ENCODE measurements at regions not wholly inside any gene's neighbourhood (a gene's known extent, or its start where the extent isn't known, plus 50 kb on each side); places are given as distances from the start of the nearest gene placed in this dataset.

- dilution Hi-C loops (cut with MboI; ENCODE audit: extremely low pct_ligation_motif_present, low sequenced_read_pairs), result no loop called here
- Histone ChIP-seq H4K20me1 (ENCODE audit: control insufficient read depth, extremely low read depth, insufficient read depth, low read length) (no peaks in the 10 kb centered on the region), H3K4me2 (ENCODE audit: control insufficient read depth, extremely low read depth, insufficient read depth, low read depth, low read length) (no peak overlapping the region), H3K9ac (ENCODE audit: control insufficient read depth, extremely low read depth, insufficient read depth, low read length) (no peak overlapping the region), H3K27me3 (ENCODE audit: control insufficient read depth, extremely low read depth, insufficient read depth, low read length) (no peaks in the 10 kb centered on the region), H3K9me3 (ENCODE audit: control insufficient read depth, low read depth, low read length) (no peaks in the 10 kb centered on the region), H3K4me1 (ENCODE audit: control insufficient read depth, extremely low read depth, insufficient read depth, low read length) (no peaks in the 10 kb centered on the region), H3K4me3 (ENCODE audit: control insufficient read depth in 2 of 3, extremely low read depth in 1 of 3, insufficient read depth in 2 of 3, low read depth in 1 of 3, low read length in 3 of 3) (no peak overlapping the region), H2AFZ (ENCODE audit: control insufficient read depth, low read length) (no peak overlapping the region), H3K36me3 (ENCODE audit: control insufficient read depth in 2 of 2, extremely low read depth in 1 of 2, insufficient read depth in 2 of 2, low read length in 2 of 2) (no peaks in the 10 kb centered on the region), H3K27ac (ENCODE audit: control insufficient read depth, insufficient read depth, low read length) (no peak overlapping the region), H3K79me2 (ENCODE audit: control insufficient read depth, insufficient read depth, low read length) (no peaks in the 10 kb centered on the region), H3K9me1 (ENCODE audit: control insufficient read depth, extremely low read depth, insufficient read depth, low read length) (no peaks in the 10 kb centered on the region)
- DNase-seq (ENCODE audit: low read depth, low spot score) (no peak), FAIRE-seq (no peak)
- TF ChIP-seq CTCF (optimal IDR thresholded peaks at IDR 0.05 in 1 of 3, IDR thresholded peaks at IDR 0.05 in 1 of 3, conservative IDR thresholded peaks at IDR 0.05 in 1 of 3; ENCODE audit: extremely low read depth in 1 of 3, insufficient read depth in 2 of 3, low read length in 3 of 3) (no peak), EZH2 (IDR thresholded peaks at IDR 0.05; ENCODE audit: low read length) (no peak)
Observed at GRCh38 chr2:18456026-18456425, 104.4 kb downstream of the RDH14 start.

- no peak for FAIRE-seq
- Histone ChIP-seq H3K36me3 (ENCODE audit: control insufficient read depth in 2 of 2, extremely low read depth in 1 of 2, insufficient read depth in 2 of 2, low read length in 2 of 2) (no peaks in the 10 kb centered on the region), H2AFZ (ENCODE audit: control insufficient read depth, low read length) (no peak overlapping the region), H3K4me2 (ENCODE audit: control insufficient read depth, extremely low read depth, insufficient read depth, low read depth, low read length) (no peak overlapping the region), H3K9me1 (ENCODE audit: control insufficient read depth, extremely low read depth, insufficient read depth, low read length) (no peaks in the 10 kb centered on the region), H3K4me1 (ENCODE audit: control insufficient read depth, extremely low read depth, insufficient read depth, low read length) (no peaks in the 10 kb centered on the region), H3K27me3 (ENCODE audit: control insufficient read depth, extremely low read depth, insufficient read depth, low read length) (no peaks in the 10 kb centered on the region), H3K9me3 (ENCODE audit: control insufficient read depth, low read depth, low read length) (no peaks in the 10 kb centered on the region), H3K27ac (ENCODE audit: control insufficient read depth, insufficient read depth, low read length) (no peak overlapping the region), H3K9ac (ENCODE audit: control insufficient read depth, extremely low read depth, insufficient read depth, low read length) (no peak overlapping the region), H4K20me1 (ENCODE audit: control insufficient read depth, extremely low read depth, insufficient read depth, low read length) (no peaks in the 10 kb centered on the region), H3K79me2 (ENCODE audit: control insufficient read depth, insufficient read depth, low read length) (no peaks in the 10 kb centered on the region), H3K4me3 (ENCODE audit: control insufficient read depth in 2 of 3, extremely low read depth in 1 of 3, insufficient read depth in 2 of 3, low read depth in 1 of 3, low read length in 3 of 3) (no peak overlapping the region)
- no peak for DNase-seq (ENCODE audit: low read depth, low spot score)
- dilution Hi-C loops (cut with MboI; ENCODE audit: extremely low pct_ligation_motif_present, low sequenced_read_pairs), result no loop called here
- TF ChIP-seq EZH2 (IDR thresholded peaks at IDR 0.05; ENCODE audit: low read length), result no peak
- TF ChIP-seq CTCF (optimal IDR thresholded peaks at IDR 0.05 in 1 of 3, IDR thresholded peaks at IDR 0.05 in 1 of 3, conservative IDR thresholded peaks at IDR 0.05 in 1 of 3; ENCODE audit: extremely low read depth in 1 of 3, insufficient read depth in 2 of 3, low read length in 3 of 3), result peak in 2 of 3 experiments; percentile 18 to 38
Observed at GRCh38 chr2:18455236-18455862, 105.1 kb downstream of the RDH14 start.

All from keratinocyte (primary cell).